B cell (primary cell): ENCODE measurements at regions not wholly inside any gene's neighbourhood (a gene's known extent, or its start where the extent isn't known, plus 50 kb on each side); places are given as distances from the start of the nearest gene placed in this dataset.

Experiments used
- ATAC-seq: fragments of 200-7000 bp; cut with Tn5 transposase; one replicate; pipeline ENCODE4 v1.10.0; 2021; ENCODE audit warnings: low read depth, mild to moderate bottlenecking, moderate number of reproducible peaks, moderate library complexity
- CTCF ChIA-PET: fragments of 350-600 bp; sonication (Branson Sonifier 250); formaldehyde crosslinking; loops from one replicate; lab custom pipeline; 2021; ENCODE audit warnings: antibody characterized with exemption, inconsistent platforms; lab: Charles Lee
- POLR2A ChIA-PET: fragments of 350-600 bp; sonication (Branson Sonifier 250); formaldehyde crosslinking; loops from one replicate; lab custom pipeline; 2021; ENCODE audit warnings: antibody characterized with exemption; lab: Charles Lee
- DNase-seq: peaks from one replicate; pipeline ENCODE4 v3.0.0; 2013
- H2AFZ ChIP-seq: 2 replicates; pipeline ENCODE4 v1.6.1; 2012; ENCODE audit warnings: mild to moderate bottlenecking, low read depth, low read length; ENCODE audit not compliant: insufficient read depth, poor library complexity, severe bottlenecking
- H3K27ac ChIP-seq, 2 donors: 1 replicate in 1 of 2; 2 replicates in 1 of 2; pipeline ENCODE4 v1.5.1; 2012 to 2013; ENCODE audit warnings: low read length in 2 of 2, mild to moderate bottlenecking in 2 of 2, moderate library complexity in 1 of 2
- H3K27me3 ChIP-seq, 4 experiments: fragments of 200-600 bp in 1 of 4; sonication (generic) in 1 of 4; replicated peaks in 1 of 4; 1 replicate in 2 of 4; 2 replicates in 2 of 4; pipeline versions ENCODE4 v1.6.1 to v1.7.0; 2013 to 2016; ENCODE audit warnings: low read length in 3 of 4, mild to moderate bottlenecking in 2 of 4, mixed read lengths in 1 of 4, moderate library complexity in 1 of 4; ENCODE audit not compliant: insufficient read depth in 4 of 4, control insufficient read depth in 3 of 4; ENCODE audit errors: control extremely low read depth in 1 of 4
- H3K36me3 ChIP-seq, 2 experiments: replicated peaks in 1 of 2; 1 replicate in 1 of 2; 2 replicates in 1 of 2; pipeline versions ENCODE4 v1.6.1 to v1.7.1; 2013; ENCODE audit warnings: low read length in 1 of 2; ENCODE audit not compliant: insufficient read depth in 2 of 2, control insufficient read depth in 1 of 2; ENCODE audit errors: control extremely low read depth in 1 of 2, extremely low read depth in 1 of 2
- H3K4me1 ChIP-seq, 2 donors: fragments of 200-600 bp in 1 of 2; sonication (generic) in 1 of 2; 1 replicate in 1 of 2; 2 replicates in 1 of 2; pipeline versions ENCODE4 v1.5.1 to v1.6.1; 2013 to 2017; ENCODE audit warnings: low read length in 2 of 2; ENCODE audit not compliant: control insufficient read depth in 2 of 2, insufficient read depth in 2 of 2
- H3K4me2 ChIP-seq: replicated peaks from 2 replicates; pipeline ENCODE3; 2012; ENCODE audit warnings: mild to moderate bottlenecking, low read depth, low read length; ENCODE audit not compliant: poor library complexity, severe bottlenecking
- H3K4me3 ChIP-seq, 5 experiments: fragments of 200-600 bp in 1 of 5; sonication (generic) in 1 of 5; 1 replicate in 3 of 5; 2 replicates in 2 of 5; pipeline versions ENCODE4 v1.5.1 to v1.7.0; 2011 to 2016; ENCODE audit warnings: low read length in 4 of 5, mild to moderate bottlenecking in 4 of 5, low read depth in 2 of 5, control low read depth in 1 of 5, moderate library complexity in 1 of 5; ENCODE audit not compliant: insufficient read depth in 1 of 5; ENCODE audit errors: control extremely low read depth in 1 of 5, extremely low read depth in 1 of 5
- H3K79me2 ChIP-seq: fragments of 200-600 bp; sonication (generic); one replicate; pipeline ENCODE4 v1.6.0; 2016; ENCODE audit warnings: low read length; ENCODE audit not compliant: control insufficient read depth, insufficient read depth
- H3K9ac ChIP-seq: fragments of 200-600 bp; sonication (generic); 2 replicates; pipeline ENCODE4 v1.6.1; 2017; ENCODE audit warnings: mild to moderate bottlenecking, low read length, moderate library complexity
- H3K9me3 ChIP-seq, 3 donors: one replicate each; pipeline versions ENCODE4 v1.6.1 to v1.7.1; 2013; ENCODE audit warnings: low read length in 2 of 3; ENCODE audit not compliant: control insufficient read depth in 2 of 3, insufficient read depth in 1 of 3; ENCODE audit errors: control extremely low read depth in 1 of 3
- H4K20me1 ChIP-seq: 2 replicates; pipeline ENCODE4 v1.6.0; 2012; ENCODE audit warnings: mild to moderate bottlenecking, low read length; ENCODE audit not compliant: insufficient read depth, control insufficient read depth, poor library complexity, severe bottlenecking
- H3K27ac Mint-ChIP-seq: one replicate; pipeline ENCODE4 v1.8.0; 2021; ENCODE audit warnings: mixed read lengths
- H3K27me3 Mint-ChIP-seq: one replicate; pipeline ENCODE4 v1.8.0; 2021; ENCODE audit warnings: mixed read lengths
- H3K4me1 Mint-ChIP-seq: one replicate; pipeline ENCODE4 v1.8.0; 2021; ENCODE audit warnings: mixed read lengths
- H3K4me3 Mint-ChIP-seq: one replicate; pipeline ENCODE4 v1.8.0; 2021; ENCODE audit warnings: mixed read lengths
- H3K9me3 Mint-ChIP-seq: one replicate; pipeline ENCODE4 v1.8.0; 2022; ENCODE audit warnings: mixed read lengths; ENCODE audit not compliant: insufficient read depth
- EZH2 ChIP-seq: IDR thresholded peaks from 2 replicates; pipeline ENCODE4 v1.6.1; 2012; ENCODE audit warnings: borderline replicate concordance, low read depth, mild to moderate bottlenecking, moderate library complexity, low read length; ENCODE audit not compliant: insufficient read depth, poor library complexity, severe bottlenecking
- WGBS: methylation state at CpG from one replicate; pipeline ENCODE4 v1.1.5; 2013; ENCODE audit warnings: missing lambda C conversion rate; ENCODE audit not compliant: insufficient coverage; 5-methylcytosine and 5-hydroxymethylcytosine counted together
- intact Hi-C: fragments of 100-400 bp; cut with micrococcal nuclease; formaldehyde crosslinking; loops from one replicate; pipeline ENCODE4 v1.10.0; 2022
- TF ChIP-seq, protein P1 (sequence below): fragments of 200-600 bp; IDR thresholded peaks from one replicate; pipeline ENCODE4 v1.8.0; 2022; ENCODE audit warnings: antibody characterized with exemption, mild to moderate bottlenecking

GRCh38 chr4:167443841-167444240 lies 209.5 kb upstream of the SPOCK3 start:
- CTCF ChIA-PET: no interaction called here
- Histone ChIP-seq H3K4me3 (no peak overlapping the region), H4K20me1 (no peaks in the 10 kb centered on the region), H3K27ac (no peak overlapping the region), H3K36me3 (no peaks in the 10 kb centered on the region), H2AFZ (no peak overlapping the region), H3K79me2 (no peaks in the 10 kb centered on the region), H3K4me2 (no peak overlapping the region), H3K9me3 (no peaks in the 10 kb centered on the region), H3K9ac (no peak overlapping the region), H3K27me3 (no peaks in the 10 kb centered on the region), H3K4me1 (no peaks in the 10 kb centered on the region)
- DNase-seq (no peak), ATAC-seq (no peak)
- no peaks in the 10 kb centered on the region for H3K4me1 Mint-ChIP-seq
- intact Hi-C loops: no loop called here
- no peak overlapping the region for H3K27ac Mint-ChIP-seq
- no peak for TF ChIP-seq EZH2
- TF ChIP-seq, protein P1, sequence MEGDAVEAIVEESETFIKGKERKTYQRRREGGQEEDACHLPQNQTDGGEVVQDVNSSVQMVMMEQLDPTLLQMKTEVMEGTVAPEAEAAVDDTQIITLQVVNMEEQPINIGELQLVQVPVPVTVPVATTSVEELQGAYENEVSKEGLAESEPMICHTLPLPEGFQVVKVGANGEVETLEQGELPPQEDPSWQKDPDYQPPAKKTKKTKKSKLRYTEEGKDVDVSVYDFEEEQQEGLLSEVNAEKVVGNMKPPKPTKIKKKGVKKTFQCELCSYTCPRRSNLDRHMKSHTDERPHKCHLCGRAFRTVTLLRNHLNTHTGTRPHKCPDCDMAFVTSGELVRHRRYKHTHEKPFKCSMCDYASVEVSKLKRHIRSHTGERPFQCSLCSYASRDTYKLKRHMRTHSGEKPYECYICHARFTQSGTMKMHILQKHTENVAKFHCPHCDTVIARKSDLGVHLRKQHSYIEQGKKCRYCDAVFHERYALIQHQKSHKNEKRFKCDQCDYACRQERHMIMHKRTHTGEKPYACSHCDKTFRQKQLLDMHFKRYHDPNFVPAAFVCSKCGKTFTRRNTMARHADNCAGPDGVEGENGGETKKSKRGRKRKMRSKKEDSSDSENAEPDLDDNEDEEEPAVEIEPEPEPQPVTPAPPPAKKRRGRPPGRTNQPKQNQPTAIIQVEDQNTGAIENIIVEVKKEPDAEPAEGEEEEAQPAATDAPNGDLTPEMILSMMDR: no peak
- H3K27me3 Mint-ChIP-seq: no peaks in the 10 kb centered on the region
- POLR2A ChIA-PET: no interaction called here
- H3K9me3 Mint-ChIP-seq: no peaks in the 10 kb centered on the region
- WGBS: no CpG with 5 or more reads among the region's 2 CpGs
- no peak overlapping the region for H3K4me3 Mint-ChIP-seq

GRCh38 chr4:167452922-167453430 lies 218.7 kb upstream of the SPOCK3 start:
- no peaks in the 10 kb centered on the region for H3K36me3 ChIP-seq
- intact Hi-C loops: no loop called here
- no peak overlapping the region for H3K9ac ChIP-seq
- H4K20me1 ChIP-seq: no peaks in the 10 kb centered on the region
- no peak overlapping the region for H2AFZ ChIP-seq
- H3K79me2 ChIP-seq: no peaks in the 10 kb centered on the region
- POLR2A ChIA-PET: no interaction called here
- H3K27ac Mint-ChIP-seq: no peak overlapping the region
- no CpG with 5 or more reads among the region's 3 CpGs for WGBS
- H3K9me3 ChIP-seq: no peaks in the 10 kb centered on the region
- H3K27me3 ChIP-seq: no peaks in the 10 kb centered on the region
- H3K4me1 ChIP-seq: no peaks in the 10 kb centered on the region
- no peak overlapping the region for H3K4me3 ChIP-seq
- H3K9me3 Mint-ChIP-seq: no peaks in the 10 kb centered on the region
- no peak overlapping the region for H3K4me2 ChIP-seq
- ATAC-seq: no peak
- H3K4me3 Mint-ChIP-seq: no peak overlapping the region
- H3K27ac ChIP-seq: no peak overlapping the region
- CTCF ChIA-PET: no interaction called here
- TF ChIP-seq EZH2: no peak
- TF ChIP-seq, protein P1: no peak
- no peaks in the 10 kb centered on the region for H3K27me3 Mint-ChIP-seq
- no peaks in the 10 kb centered on the region for H3K4me1 Mint-ChIP-seq
- DNase-seq: no peak
